ENCODE measurements at regions not wholly inside any gene's neighbourhood (a gene's known extent, or its start where the extent isn't known, plus 50 kb on each side); places are given as distances from the start of the nearest gene placed in this dataset.

GRCh38 chr1:60823151-60823550 is 259.2 kb upstream of the NFIA start:
- no peak overlapping the region for H2AFZ ChIP-seq (ENCODE audit: low read depth)
- H3K79me2 ChIP-seq (ENCODE audit: insufficient read depth, low read depth) = no peaks in the 10 kb centered on the region
- no peaks in the 10 kb centered on the region for H3K4me1 ChIP-seq (ENCODE audit: low read depth, poor library complexity, severe bottlenecking)
- H3K4me2 ChIP-seq = no peak overlapping the region
- H3K9ac ChIP-seq = no peak overlapping the region
- H4K20me1 ChIP-seq (ENCODE audit: insufficient read depth) = no peaks in the 10 kb centered on the region
- H3K27me3 ChIP-seq (ENCODE audit: insufficient read depth, low read depth) = no peaks in the 10 kb centered on the region
- H3K27ac ChIP-seq = no peak overlapping the region
- no peak overlapping the region for H3K4me3 ChIP-seq (IDR thresholded peaks at IDR 0.05; ENCODE audit: insufficient read depth, low read depth, low read length)
- no peaks in the 10 kb centered on the region for H3K36me3 ChIP-seq (ENCODE audit: insufficient read depth)
- TF ChIP-seq CTCF (conservative IDR thresholded peaks at IDR 0.05; ENCODE audit: low read depth, low read length) = no peak

- no peaks in the 10 kb centered on the region for H4K20me1 ChIP-seq (ENCODE audit: insufficient read depth)
- TF ChIP-seq CTCF (conservative IDR thresholded peaks at IDR 0.05; ENCODE audit: low read depth, low read length) = no peak
- no peak overlapping the region for H3K4me2 ChIP-seq
- no peak overlapping the region for H3K27ac ChIP-seq
- H3K9ac ChIP-seq = no peak overlapping the region
- H3K27me3 ChIP-seq (ENCODE audit: insufficient read depth, low read depth) = no peaks in the 10 kb centered on the region
- H3K79me2 ChIP-seq (ENCODE audit: insufficient read depth, low read depth) = no peaks in the 10 kb centered on the region
- H2AFZ ChIP-seq (ENCODE audit: low read depth) = no peak overlapping the region
- H3K36me3 ChIP-seq (ENCODE audit: insufficient read depth) = no peaks in the 10 kb centered on the region
- no peaks in the 10 kb centered on the region for H3K4me1 ChIP-seq (ENCODE audit: low read depth, poor library complexity, severe bottlenecking)
- no peak overlapping the region for H3K4me3 ChIP-seq (IDR thresholded peaks at IDR 0.05; ENCODE audit: insufficient read depth, low read depth, low read length)
Observed at GRCh38 chr1:60822252-60822651, 260.1 kb upstream of the NFIA start.

- no peaks in the 10 kb centered on the region for H3K27me3 ChIP-seq (ENCODE audit: insufficient read depth, low read depth)
- no peaks in the 10 kb centered on the region for H4K20me1 ChIP-seq (ENCODE audit: insufficient read depth)
- no peak overlapping the region for H3K4me2 ChIP-seq
- H3K79me2 ChIP-seq (ENCODE audit: insufficient read depth, low read depth) = no peaks in the 10 kb centered on the region
- H3K4me1 ChIP-seq (ENCODE audit: low read depth, poor library complexity, severe bottlenecking) = no peaks in the 10 kb centered on the region
- H3K27ac ChIP-seq = no peak overlapping the region
- H3K9ac ChIP-seq = no peak overlapping the region
- no peaks in the 10 kb centered on the region for H3K36me3 ChIP-seq (ENCODE audit: insufficient read depth)
- H3K4me3 ChIP-seq (IDR thresholded peaks at IDR 0.05; ENCODE audit: insufficient read depth, low read depth, low read length) = no peak overlapping the region
- no peak overlapping the region for H2AFZ ChIP-seq (ENCODE audit: low read depth)
- TF ChIP-seq CTCF (conservative IDR thresholded peaks at IDR 0.05; ENCODE audit: low read depth, low read length) = no peak
Observed at GRCh38 chr1:60821156-60821555, 261.2 kb upstream of the NFIA start.

GRCh38 chr1:60818969-60819701 is 263.2 kb upstream of the NFIA start:
- H3K9ac ChIP-seq = no peak overlapping the region
- no peak overlapping the region for H3K27ac ChIP-seq
- no peak for TF ChIP-seq CTCF (conservative IDR thresholded peaks at IDR 0.05; ENCODE audit: low read depth, low read length)
- no peaks in the 10 kb centered on the region for H3K27me3 ChIP-seq (ENCODE audit: insufficient read depth, low read depth)
- no peak overlapping the region for H2AFZ ChIP-seq (ENCODE audit: low read depth)
- H3K79me2 ChIP-seq (ENCODE audit: insufficient read depth, low read depth) = no peaks in the 10 kb centered on the region
- no peaks in the 10 kb centered on the region for H3K36me3 ChIP-seq (ENCODE audit: insufficient read depth)
- no peak overlapping the region for H3K4me2 ChIP-seq
- no peaks in the 10 kb centered on the region for H4K20me1 ChIP-seq (ENCODE audit: insufficient read depth)
- no peak overlapping the region for H3K4me3 ChIP-seq (IDR thresholded peaks at IDR 0.05; ENCODE audit: insufficient read depth, low read depth, low read length)
- H3K4me1 ChIP-seq (ENCODE audit: low read depth, poor library complexity, severe bottlenecking) = no peaks in the 10 kb centered on the region
